GM12878 (cell line): ENCODE measurements at regions not wholly inside any gene's neighbourhood (a gene's known extent, or its start where the extent isn't known, plus 50 kb on each side); places are given as distances from the start of the nearest gene placed in this dataset.

Experiments
- ATAC-seq: fragments of 200-7000 bp; cut with Tn5 transposase; 3 replicates; pipeline ENCODE4 v1.9.1; 2020; ENCODE audit warnings: mild to moderate bottlenecking, moderate library complexity
- BruUV-seq: library from RNA; stranded (reverse); fragments of 400-500 nt; replicated peaks from 2 replicates; lab custom pipeline; 2021; lab: Mats Ljungman, UMichigan
- CTCF ChIA-PET: fragments of 300-600 bp; sonication (Branson Sonifier 250); formaldehyde crosslinking; extraction: SDS; loops from one replicate; lab custom pipeline; 2021; ENCODE audit warnings: inconsistent platforms; lab: Yijun Ruan, JAX
- POLR2A ChIA-PET: fragments of 350-600 bp; formaldehyde crosslinking; extraction: SDS; loops from one replicate; lab custom pipeline; 2021; ENCODE audit warnings: inconsistent platforms; lab: Charles Lee
- RAD21 ChIA-PET: fragments of 300-600 bp; sonication (Branson Sonifier 250); formaldehyde crosslinking; loops from one replicate; lab custom pipeline; 2023; ENCODE audit warnings: antibody characterized with exemption; ENCODE audit not compliant: unreplicated experiment; lab: Charles Lee
- SMC1A ChIA-PET: fragments of 300-600 bp; sonication (Branson Sonifier 250); formaldehyde crosslinking; loops from one replicate; lab custom pipeline; 2023; ENCODE audit not compliant: unreplicated experiment, uncharacterized antibody; lab: Charles Lee
- DNase-seq: peaks from one replicate; pipeline ENCODE4 v3.0.0-alpha.2; 2011; ENCODE audit warnings: low read depth, low spot score
- FAIRE-seq: peaks from 3 replicates; lab custom pipeline; 2011; peaks lifted over from hg19 to GRCh38; lab: Jason Lieb, UNC
- H2AFZ ChIP-seq: 2 replicates; pipeline ENCODE4 v1.6.0; 2011; ENCODE audit warnings: low read depth, low read length, control low read depth; ENCODE audit not compliant: control insufficient read depth
- H3K27ac ChIP-seq: 2 replicates; pipeline ENCODE4 v1.5.1; 2011; ENCODE audit warnings: control low read depth; ENCODE audit not compliant: control insufficient read depth, insufficient read depth
- H3K27me3 ChIP-seq, 2 experiments: replicated peaks in 1 of 2; 2 replicates each; pipeline versions ENCODE4 v1.6.0 to v1.6.1; 2011; ENCODE audit warnings: low read length in 1 of 2; ENCODE audit not compliant: control insufficient read depth in 2 of 2, insufficient read depth in 2 of 2
- H3K36me3 ChIP-seq, 2 experiments: 2 replicates each; pipeline ENCODE4 v1.5.1; 2011; ENCODE audit warnings: low read length in 1 of 2; ENCODE audit not compliant: control insufficient read depth in 2 of 2, insufficient read depth in 2 of 2
- H3K4me1 ChIP-seq: 2 replicates; pipeline ENCODE4 v1.6.1; 2011; ENCODE audit warnings: mild to moderate bottlenecking, low read length, moderate library complexity, mixed read lengths; ENCODE audit not compliant: control insufficient read depth, insufficient read depth
- H3K4me2 ChIP-seq: 2 replicates; pipeline ENCODE4 v1.6.0; 2011; ENCODE audit warnings: control low read depth; ENCODE audit not compliant: control insufficient read depth, insufficient read depth
- H3K4me3 ChIP-seq: fragments of 200-600 bp; sonication (generic); 2 replicates; pipeline ENCODE4 v1.5.1; 2016
- H3K79me2 ChIP-seq: 2 replicates; pipeline ENCODE4 v1.6.0; 2011; ENCODE audit warnings: low read length; ENCODE audit not compliant: control insufficient read depth, insufficient read depth
- H3K9ac ChIP-seq: 2 replicates; pipeline ENCODE4 v1.8.0; 2011; ENCODE audit warnings: low read length, control low read depth, mixed read lengths; ENCODE audit not compliant: control insufficient read depth, insufficient read depth
- H3K9me3 ChIP-seq: replicated peaks from 3 replicates; pipeline ENCODE4 v1.5.1; 2011; ENCODE audit warnings: mild to moderate bottlenecking, low read length; ENCODE audit not compliant: control insufficient read depth, insufficient read depth
- H4K20me1 ChIP-seq: 2 replicates; pipeline ENCODE4 v1.6.0; 2011; ENCODE audit not compliant: control insufficient read depth, insufficient read depth
- CEBPZ ChIP-seq: fragments of 150-350 bp; IDR thresholded peaks from 2 replicates; pipeline ENCODE4 v1.6.1; 2016; ENCODE audit warnings: low read depth, low read length
- MXI1 ChIP-seq: fragments of 150-350 bp; IDR thresholded peaks from 2 replicates; pipeline ENCODE4 v1.6.1; 2011; ENCODE audit warnings: low read depth, mild to moderate bottlenecking, inconsistent platforms, low read length, improper control_type of control experiment
- MYC ChIP-seq: IDR thresholded peaks from 2 replicates; pipeline ENCODE4 v1.6.1; 2011; ENCODE audit warnings: mild to moderate bottlenecking, low read length, moderate library complexity, inconsistent platforms; ENCODE audit not compliant: insufficient read depth, insufficient replicate concordance, insufficient read length, severe bottlenecking
- RAD51 ChIP-seq: fragments of 450-650 bp; IDR thresholded peaks from 2 replicates; pipeline ENCODE4 v1.6.1; 2016; ENCODE audit warnings: moderate library complexity, mild to moderate bottlenecking, inconsistent platforms
- RUNX3 ChIP-seq: IDR thresholded peaks from 2 replicates; pipeline ENCODE4 v1.6.1; 2012; ENCODE audit warnings: low read length, inconsistent platforms
- SMC3 ChIP-seq: IDR thresholded peaks from 2 replicates; pipeline ENCODE4 v1.6.1; 2011; ENCODE audit warnings: low read length, improper control_type of control experiment, borderline replicate concordance
- TCF3 ChIP-seq: IDR thresholded peaks from 2 replicates; pipeline ENCODE4 v1.6.1; 2012; ENCODE audit warnings: low read depth, mild to moderate bottlenecking, low read length, borderline replicate concordance; ENCODE audit not compliant: insufficient read depth
- USF2 ChIP-seq: IDR thresholded peaks from 2 replicates; pipeline ENCODE4 v1.6.1; 2011; ENCODE audit warnings: low read depth, low read length, improper control_type of control experiment, borderline replicate concordance
- WGBS: methylation state at CpG from one replicate; pipeline ENCODE4 v1.1.6; 2016; ENCODE audit warnings: low lambda C conversion rate; ENCODE audit not compliant: insufficient replicate concordance, insufficient coverage; ENCODE audit errors: missing lambda C conversion rate; 5-methylcytosine and 5-hydroxymethylcytosine counted together
- in situ Hi-C: fragments of 300-500 bp; cut with MboI; formaldehyde crosslinking; loops from 9 replicates; pipeline ENCODE4 v1.14.3; 2018; ENCODE audit warnings: mixed read lengths
- intact Hi-C: fragments of 100-400 bp; cut with micrococcal nuclease; formaldehyde crosslinking; loops from one replicate; pipeline ENCODE4 v1.14.2; 2022; ENCODE audit not compliant: unreplicated experiment
- TF ChIP-seq, protein P1 (sequence below), 3 experiments: IDR thresholded peaks in 2 of 3; conservative IDR thresholded peaks in 1 of 3; 2 replicates each; pipeline ENCODE4 v1.5.1; 2011; ENCODE audit warnings: low read depth in 3 of 3, low read length in 3 of 3, mild to moderate bottlenecking in 3 of 3, control low read depth in 2 of 3, moderate library complexity in 2 of 3, inconsistent platforms in 1 of 3, mixed read lengths in 1 of 3; ENCODE audit not compliant: control insufficient read depth in 2 of 3, insufficient read depth in 1 of 3; ENCODE audit errors: extremely low read depth in 1 of 3

GRCh38 chr6:137933696-137934095 is 66.6 kb downstream of the TNFAIP3 start:
- peaks cover 28% of the 10 kb centered on the region for H3K4me1 ChIP-seq
- H3K9ac ChIP-seq, result no peak overlapping the region
- no peak for FAIRE-seq
- H3K9me3 ChIP-seq, result peaks cover 16% of the 10 kb centered on the region
- in situ Hi-C loops, result no loop called here
- ChIA-PET POLR2A (interaction anchor here (0.7 to 3.1 kb wide), 7 partner anchors 9 to 63 kb away, joined by 3 to 8 read pairs (median 4); no protein-coding TSS in a partner anchor), RAD21 (interaction anchor here (0.8 to 4.7 kb wide), 12 partner anchors 10 to 225 kb away, joined by 3 to 19 read pairs (median 6); partner anchors contain the start of gene TNFAIP3), SMC1A (interaction anchor here (0.7 to 34.9 kb wide), 19 partner anchors 8 to 274 kb away, joined by 3 to 1237 read pairs (median 4); partner anchors contain the start of gene TNFAIP3), CTCF (interaction anchor here (1.0 to 6.8 kb wide), 10 partner anchors 11 to 229 kb away, joined by 3 to 65 read pairs (median 4); no protein-coding TSS in a partner anchor)
- H3K36me3 ChIP-seq, result no peaks in the 10 kb centered on the region
- H3K4me2 ChIP-seq, result peak overlapping the region; percentile 66; the same call in 1 of the 2 replicates
- peak overlapping the region; percentile 69 for H2AFZ ChIP-seq
- intact Hi-C loops, result no loop called here
- ATAC-seq, result no peak
- BruUV-seq, result no TSS peak
- DNase-seq, result no peak
- 7% methylated on average over 3 of the region's 3 CpGs for WGBS
- TF ChIP-seq MXI1 (no peak), RUNX3 (peak; percentile 36; the same call in 1 of the 2 replicates)
- no peaks in the 10 kb centered on the region for H4K20me1 ChIP-seq
- no peaks in the 10 kb centered on the region for H3K27me3 ChIP-seq
- no peak overlapping the region for H3K4me3 ChIP-seq
- H3K79me2 ChIP-seq, result no peaks in the 10 kb centered on the region
- peak overlapping the region; percentile 53 for H3K27ac ChIP-seq

GRCh38 chr6:137936798-137937197 is 69.7 kb downstream of the TNFAIP3 start:
- H3K9me3 ChIP-seq, result peaks cover 16% of the 10 kb centered on the region
- POLR2A ChIA-PET, result interaction anchor here (1.1 kb wide), 1 partner anchor 12 kb away, joined by 5 read pairs; no protein-coding TSS in a partner anchor
- SMC1A ChIA-PET, result interaction anchor here (1.2 to 34.9 kb wide), 3 partner anchors 20 to 62 kb away, joined by 3 to 1237 read pairs (median 102); partner anchors contain the start of gene TNFAIP3
- no peak for FAIRE-seq
- in situ Hi-C loops (no loop called here), intact Hi-C loops (no loop called here)
- no peaks in the 10 kb centered on the region for H3K36me3 ChIP-seq
- H3K9ac ChIP-seq, result no peak overlapping the region
- H3K27me3 ChIP-seq, result no peaks in the 10 kb centered on the region
- no peak for DNase-seq
- peaks cover 3% of the 10 kb centered on the region for H3K79me2 ChIP-seq
- no peak overlapping the region for H3K4me2 ChIP-seq
- H3K4me3 ChIP-seq, result no peak overlapping the region
- RAD21 ChIA-PET, result interaction anchor here (1.6 to 19.0 kb wide), 4 partner anchors 10 to 229 kb away, joined by 4 to 774 read pairs (median 38); partner anchors contain the start of gene TNFAIP3
- peaks cover 41% of the 10 kb centered on the region for H3K4me1 ChIP-seq
- BruUV-seq, result no TSS peak
- no peak for ATAC-seq
- CTCF ChIA-PET, result interaction anchor here (1.2 to 6.8 kb wide), 2 partner anchors 25 to 65 kb away, joined by 4 to 65 read pairs; no protein-coding TSS in a partner anchor
- H3K27ac ChIP-seq, result no peak overlapping the region
- H2AFZ ChIP-seq, result no peak overlapping the region
- H4K20me1 ChIP-seq, result no peaks in the 10 kb centered on the region
- TF ChIP-seq RAD51 (peak; percentile 58; the same call in 1 of the 2 replicates), USF2 (no peak), TCF3 (no peak), MYC (no peak), SMC3 (no peak), CEBPZ (no peak)
- TF ChIP-seq, protein P1, sequence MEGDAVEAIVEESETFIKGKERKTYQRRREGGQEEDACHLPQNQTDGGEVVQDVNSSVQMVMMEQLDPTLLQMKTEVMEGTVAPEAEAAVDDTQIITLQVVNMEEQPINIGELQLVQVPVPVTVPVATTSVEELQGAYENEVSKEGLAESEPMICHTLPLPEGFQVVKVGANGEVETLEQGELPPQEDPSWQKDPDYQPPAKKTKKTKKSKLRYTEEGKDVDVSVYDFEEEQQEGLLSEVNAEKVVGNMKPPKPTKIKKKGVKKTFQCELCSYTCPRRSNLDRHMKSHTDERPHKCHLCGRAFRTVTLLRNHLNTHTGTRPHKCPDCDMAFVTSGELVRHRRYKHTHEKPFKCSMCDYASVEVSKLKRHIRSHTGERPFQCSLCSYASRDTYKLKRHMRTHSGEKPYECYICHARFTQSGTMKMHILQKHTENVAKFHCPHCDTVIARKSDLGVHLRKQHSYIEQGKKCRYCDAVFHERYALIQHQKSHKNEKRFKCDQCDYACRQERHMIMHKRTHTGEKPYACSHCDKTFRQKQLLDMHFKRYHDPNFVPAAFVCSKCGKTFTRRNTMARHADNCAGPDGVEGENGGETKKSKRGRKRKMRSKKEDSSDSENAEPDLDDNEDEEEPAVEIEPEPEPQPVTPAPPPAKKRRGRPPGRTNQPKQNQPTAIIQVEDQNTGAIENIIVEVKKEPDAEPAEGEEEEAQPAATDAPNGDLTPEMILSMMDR (IDR thresholded peaks at IDR 0.05 in 2 of 3, conservative IDR thresholded peaks at IDR 0.05 in 1 of 3; ENCODE audit: control insufficient read depth in 2 of 3, extremely low read depth in 1 of 3, insufficient read depth in 1 of 3, low read depth in 3 of 3, low read length in 3 of 3), result no peak
